NCI-H1930 (cell line): ENCODE measurements at regions not wholly inside any gene's neighbourhood (a gene's known extent, or its start where the extent isn't known, plus 50 kb on each side); places are given as distances from the start of the nearest gene placed in this dataset.
"Not testable (repeated sequence)": the region's sequence is repeated elsewhere in the genome, so short reads cannot be mapped to it uniquely, and the experiment has no call there.

Experiments used
- DNase-seq, 2 experiments: peaks; one replicate each; lab custom pipeline; 2025; lab: John Stamatoyannopoulos, UW

DNA sequence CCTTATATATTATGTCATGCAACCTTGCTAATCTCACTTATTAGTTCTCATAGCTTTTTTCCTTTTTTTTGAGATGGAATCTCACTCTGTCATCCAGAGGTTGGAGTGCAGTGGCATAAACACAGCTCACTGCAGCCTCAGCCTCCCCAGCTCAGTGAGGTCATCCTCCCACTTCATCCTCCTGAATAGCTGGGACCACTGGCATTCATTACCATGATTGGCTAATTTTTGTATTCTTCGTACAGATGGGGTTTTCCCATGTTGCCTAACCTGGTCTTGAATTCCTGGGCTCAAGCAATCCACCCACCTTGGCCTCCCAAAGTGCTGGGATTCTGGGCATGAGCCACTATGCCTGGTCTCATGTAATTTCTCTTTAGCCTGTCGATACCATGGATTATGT is 89.1 kb upstream of the TRIM24 start:
- DNase-seq, result no peak

DNA sequence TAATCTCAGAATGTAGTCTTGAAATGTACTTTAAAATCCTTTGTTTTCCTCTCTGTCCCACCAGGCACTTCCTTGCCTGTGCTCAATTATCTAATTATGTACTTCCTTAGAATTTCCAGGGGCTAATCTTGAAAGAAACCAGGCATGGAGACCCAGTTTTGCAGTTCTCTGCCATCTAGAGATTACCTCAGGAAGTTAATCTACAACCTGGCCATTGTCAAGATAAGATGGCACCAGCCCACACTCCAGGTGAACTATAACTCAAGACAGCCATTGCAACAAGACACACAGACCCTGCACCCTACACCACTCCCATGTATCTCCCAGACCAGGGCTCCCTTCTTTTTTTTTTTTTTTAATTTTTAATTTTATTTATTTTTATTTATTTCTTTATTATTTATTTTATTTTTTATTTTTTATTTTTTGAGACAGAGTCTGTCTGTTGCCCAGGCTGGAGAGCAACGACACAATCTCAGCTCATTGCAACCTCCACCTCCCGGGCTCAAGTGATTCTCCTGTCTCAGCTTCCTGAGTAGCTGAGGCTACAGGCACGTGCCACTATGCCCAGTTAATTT is 85.9 kb upstream of the TRIM24 start:
- no peak for DNase-seq

DNA sequence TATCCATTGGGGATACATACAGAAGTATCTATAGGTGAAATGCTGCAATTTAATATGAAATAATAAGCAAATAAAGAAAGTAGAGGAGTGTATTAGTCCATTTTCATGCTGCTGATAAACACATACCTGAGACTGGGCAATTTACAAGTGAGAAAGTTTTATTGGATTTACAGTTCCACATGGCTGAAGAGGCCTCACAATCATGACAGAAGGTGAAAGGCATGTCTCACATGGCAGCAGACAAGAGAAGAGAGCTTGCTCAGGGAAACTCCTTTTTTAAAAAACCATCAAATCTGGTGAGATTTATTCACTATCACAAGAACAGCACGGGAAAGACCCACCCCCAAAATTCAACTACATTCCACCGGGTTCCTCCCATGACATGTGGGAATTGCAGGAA is 82.8 kb upstream of the TRIM24 start:
- no peak for DNase-seq

DNA sequence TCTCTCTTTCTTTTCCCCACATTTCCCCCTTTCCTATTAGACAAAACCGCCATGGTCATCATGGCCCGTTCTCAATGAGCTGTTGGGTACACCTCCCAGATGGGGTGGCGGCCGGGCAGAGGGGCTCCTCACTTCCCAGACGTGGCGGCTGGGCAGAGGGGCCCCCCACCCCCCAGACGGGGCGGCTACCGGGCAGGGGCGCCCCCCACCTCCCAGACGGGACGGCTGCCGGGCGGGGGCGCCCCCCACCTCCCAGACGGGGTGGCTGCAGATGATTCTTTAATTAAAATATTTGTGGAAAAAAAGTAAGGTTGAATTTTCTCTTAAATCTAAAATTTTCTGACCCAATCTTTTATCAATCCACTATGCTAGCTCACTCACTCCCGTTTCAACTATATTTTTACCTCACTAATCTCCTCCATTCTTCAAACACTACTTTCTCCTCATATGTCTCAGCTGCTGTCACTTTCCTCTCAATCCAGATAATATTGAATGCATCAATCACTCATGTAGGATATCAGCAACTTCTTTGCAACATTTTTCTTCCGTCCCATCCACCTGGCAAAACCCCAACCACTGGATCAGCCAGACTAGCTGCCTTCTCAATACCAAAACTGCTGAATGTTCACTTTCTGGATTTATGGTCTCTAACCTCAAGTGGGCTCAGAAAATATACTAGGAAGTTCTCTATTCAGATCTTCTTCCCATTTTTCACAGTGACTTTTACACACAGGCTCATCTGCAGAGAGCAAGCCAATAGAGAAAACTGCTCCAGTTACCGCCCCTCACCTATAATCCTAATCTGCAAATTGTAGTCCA is 81.1 kb upstream of the TRIM24 start:
- no peak for DNase-seq

DNA sequence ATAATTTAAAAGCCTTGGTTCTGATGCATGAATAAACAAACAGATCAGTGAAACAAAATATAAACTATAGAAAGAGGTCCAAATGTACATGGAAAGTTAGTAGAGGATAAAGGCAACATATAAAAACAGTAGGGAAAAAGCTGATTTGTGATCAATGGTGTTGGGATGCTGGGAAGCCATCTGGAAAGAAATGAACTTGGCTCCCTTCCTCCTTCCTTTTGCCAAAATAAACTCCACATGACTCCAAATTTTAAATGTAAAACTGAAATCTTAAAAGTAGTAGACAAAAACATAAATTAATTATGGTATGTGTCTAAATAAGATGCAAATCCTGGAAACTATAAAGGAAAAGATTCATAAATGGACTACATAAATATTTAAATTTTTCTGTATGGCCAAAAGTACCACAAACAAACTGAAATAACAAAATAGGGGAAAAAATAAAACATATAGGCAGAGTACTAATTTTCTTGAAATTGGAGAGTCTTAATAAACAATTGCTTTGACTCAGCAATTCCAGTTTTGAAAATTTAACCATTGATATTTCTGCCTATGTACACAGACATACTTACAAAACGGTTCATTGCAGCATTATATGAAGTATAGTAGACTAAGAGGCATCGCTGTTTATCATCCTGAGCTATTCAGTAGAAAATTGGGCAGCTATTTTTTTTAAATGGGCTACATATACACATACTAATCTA is 77.0 kb upstream of the TRIM24 start:
- DNase-seq, result no peak

DNA sequence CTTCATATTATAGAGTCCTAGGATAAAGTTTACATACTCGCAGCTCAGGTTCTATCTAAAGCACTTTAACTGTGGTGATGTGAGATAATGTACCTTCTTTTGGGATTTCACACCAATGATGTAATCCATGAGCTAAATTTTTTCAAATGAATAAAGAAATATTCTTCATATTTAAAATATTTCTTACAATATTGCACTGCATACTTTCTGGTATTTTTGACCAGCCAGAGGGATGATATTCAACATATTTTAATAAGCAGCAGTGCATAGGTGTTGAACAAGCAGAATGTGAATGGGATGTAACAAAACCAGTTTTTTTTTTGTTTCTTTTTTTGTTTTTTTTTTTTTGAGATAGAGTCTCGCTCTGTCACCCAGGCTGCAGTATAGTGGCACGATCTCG is 73.2 kb upstream of the TRIM24 start:
- DNase-seq, result no peak

DNA sequence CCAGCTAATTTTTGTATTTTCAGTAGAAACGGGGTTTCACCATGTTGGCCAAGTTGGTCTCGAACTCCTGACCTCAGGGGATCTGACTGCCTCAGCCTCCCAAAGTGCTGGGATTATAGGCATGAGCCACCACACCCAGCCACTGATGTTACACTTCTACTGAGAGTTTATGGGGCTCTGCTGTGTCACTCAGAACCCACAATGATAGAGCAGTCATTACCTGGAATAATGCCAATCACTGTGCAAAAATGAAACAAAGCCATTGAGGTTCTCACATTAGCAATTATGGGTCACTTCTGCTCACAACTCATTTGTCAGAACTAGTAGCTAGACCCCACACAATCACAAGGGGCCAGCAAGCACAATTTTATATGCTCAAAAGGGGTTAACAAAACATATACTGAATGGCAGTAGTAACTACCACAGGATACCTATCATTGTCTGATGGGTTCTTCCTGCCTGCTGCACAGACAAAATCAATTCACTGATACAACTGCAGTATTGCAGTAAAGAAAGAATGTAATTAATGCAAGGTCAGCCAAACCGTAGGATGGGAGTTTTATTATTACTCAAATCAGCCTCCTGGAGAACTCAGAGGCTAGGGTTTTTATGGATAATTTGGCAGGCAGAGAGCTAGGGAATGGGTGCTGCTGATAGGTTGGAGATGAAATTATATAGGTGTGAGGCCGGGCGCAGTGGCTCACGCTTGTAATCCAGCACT is 72.1 kb upstream of the TRIM24 start:
- no peak for DNase-seq

DNA sequence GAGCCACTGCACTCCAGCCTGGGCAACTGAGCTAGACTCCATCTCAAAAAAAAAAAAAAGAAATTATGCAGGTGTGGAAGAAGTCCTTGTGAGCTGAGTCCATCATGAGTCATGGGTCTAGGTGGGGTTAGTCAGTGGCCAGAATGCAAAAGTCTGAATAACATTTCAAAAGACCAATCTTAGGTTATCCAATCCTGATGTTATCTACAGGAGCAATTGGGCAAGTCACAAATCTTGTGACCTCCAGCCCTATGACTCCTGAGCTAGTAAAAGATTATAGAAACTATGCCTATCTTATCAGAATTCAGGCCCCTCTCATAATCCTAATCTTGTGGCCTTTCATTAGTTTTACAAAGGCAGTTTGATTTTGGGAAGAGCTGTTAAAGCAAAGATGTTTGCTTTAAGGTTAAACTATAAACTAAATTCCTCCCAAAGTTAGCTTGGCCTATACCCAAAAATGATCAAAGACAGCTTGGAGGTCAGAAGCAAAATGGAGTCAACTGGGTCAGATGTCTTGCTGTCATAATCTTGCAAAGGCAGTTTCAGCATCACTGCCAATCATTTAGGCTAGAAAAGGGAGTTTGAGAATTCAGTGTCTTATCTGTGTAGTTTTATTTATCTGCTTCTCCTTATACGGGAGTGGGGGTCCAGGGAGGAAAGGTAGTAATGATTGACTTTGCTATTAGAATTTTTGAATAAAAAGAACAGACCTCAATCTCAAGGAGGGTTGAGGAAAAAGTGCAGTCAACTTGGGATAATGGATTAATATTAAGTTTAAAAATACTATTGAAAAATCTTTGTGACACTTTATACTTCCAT is 71.2 kb upstream of the TRIM24 start:
- no peak for DNase-seq

DNA sequence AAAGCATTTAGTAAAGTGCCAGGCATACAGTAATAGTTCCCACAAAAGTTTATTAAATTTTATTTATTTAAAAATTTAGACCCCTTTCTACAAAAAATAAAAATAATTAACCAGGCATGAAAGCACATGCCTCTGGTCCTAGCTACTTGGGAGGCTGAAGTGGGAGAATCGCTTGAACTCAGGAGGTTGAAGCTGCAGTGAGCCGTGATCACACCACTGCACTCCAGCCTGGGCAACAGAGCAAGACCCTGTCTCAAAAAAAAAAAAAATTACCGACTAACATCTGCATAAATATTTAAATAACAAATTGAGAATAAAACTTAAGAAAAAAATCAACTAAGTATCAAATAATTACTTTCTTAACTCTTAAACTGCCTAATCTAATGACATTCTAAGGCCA is 64.3 kb upstream of the TRIM24 start:
- no peak for DNase-seq

DNA sequence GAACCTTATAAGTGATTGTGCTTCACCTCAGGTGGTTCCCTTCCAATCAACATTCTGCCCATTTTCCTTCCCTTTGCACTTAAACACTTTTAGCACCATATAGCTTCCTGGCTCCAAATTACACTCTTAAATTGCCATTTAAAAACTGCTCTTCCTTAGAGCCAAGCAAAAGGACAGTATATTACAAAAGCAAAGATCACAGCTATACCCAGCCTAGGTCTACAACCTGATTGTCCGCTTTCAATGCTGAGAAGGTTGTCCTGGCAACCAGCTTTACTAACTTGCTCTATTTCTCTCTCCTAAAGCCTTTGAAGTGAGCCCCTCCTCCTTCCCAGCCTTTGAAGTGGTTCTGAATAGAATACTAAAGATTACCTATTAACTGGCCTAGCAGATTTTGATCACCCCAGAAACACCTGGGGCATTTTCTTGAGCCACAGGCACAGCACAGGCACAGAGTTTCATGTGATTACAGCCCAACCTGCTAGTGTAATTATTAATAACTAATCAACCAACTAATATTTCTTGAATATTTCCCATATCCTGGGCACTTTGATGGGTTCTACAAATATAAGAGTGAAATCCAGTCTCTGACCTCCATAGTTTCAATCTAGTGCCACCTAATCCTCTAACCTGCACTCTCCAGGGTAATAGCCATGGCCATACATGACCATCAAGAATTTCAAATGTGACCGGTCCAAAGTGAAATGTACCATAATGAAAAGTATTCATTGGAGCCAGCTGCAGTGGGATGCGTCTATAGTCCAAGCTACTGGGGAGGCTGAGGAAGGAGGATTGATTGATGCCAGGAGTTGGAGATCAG is 63.6 kb upstream of the TRIM24 start:
- peak in 1 of 2 experiments; percentile 3 for DNase-seq

DNA sequence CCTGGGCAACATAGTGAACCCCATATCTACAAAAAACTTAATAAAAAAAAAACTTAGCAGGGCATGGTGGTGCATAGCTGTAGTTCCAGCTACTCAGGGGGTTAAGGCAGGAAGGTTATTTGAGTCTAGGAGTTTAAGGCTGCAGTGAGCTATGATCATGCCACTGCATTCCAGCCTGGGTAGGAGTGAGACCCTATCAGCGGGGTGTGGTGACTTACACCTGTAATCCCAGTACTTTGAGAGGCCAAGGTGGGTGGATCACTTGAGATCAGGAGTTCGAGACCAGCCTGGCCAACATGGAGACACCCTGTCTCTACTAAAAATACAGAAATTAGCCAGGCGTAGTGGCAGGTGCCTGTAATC is 63.0 kb upstream of the TRIM24 start:
- not testable (repeated sequence) for DNase-seq

DNA sequence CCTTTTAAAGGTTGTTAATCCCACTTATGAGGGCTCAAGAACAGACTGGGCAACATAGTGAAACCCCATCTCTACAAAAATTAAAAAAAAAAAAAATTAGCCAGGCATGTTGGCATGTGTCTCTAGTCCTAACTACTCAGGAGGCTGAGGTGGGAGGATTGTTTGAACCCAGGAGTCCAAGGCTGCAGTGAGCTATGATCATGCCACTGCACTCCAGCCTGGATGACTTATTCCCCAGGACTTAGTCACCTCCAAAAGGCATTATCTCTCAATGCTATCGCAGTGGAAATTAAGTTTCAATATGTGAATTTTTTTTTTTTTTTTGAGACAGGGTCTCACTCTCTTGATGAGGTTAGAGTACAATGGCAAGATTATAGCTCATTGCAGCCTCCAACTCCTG is 61.2 kb upstream of the TRIM24 start:
- DNase-seq, result no peak

DNA sequence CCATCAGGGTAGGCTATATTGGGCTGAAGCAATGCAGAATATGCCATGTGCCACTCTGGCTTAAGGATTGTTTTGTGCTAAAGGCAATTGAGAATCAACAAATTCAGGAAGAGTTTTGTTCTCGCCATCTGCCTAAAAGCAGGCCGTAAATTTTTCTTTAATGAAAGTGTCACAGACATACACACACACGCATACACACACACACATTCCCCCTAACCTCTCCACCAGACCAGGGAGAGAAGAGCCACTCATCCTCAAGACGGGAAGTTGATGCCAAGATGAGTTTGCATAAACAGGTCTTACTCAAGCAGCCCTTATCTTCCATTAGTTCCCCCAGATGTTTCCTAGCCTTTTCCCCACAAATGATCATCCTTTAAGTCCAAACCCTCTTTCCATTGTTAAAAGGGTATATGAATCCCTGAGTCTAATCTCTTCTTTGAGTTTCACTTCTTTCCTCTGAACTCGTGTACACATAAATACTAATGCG is 59.6 kb upstream of the TRIM24 start:
- no peak for DNase-seq

DNA sequence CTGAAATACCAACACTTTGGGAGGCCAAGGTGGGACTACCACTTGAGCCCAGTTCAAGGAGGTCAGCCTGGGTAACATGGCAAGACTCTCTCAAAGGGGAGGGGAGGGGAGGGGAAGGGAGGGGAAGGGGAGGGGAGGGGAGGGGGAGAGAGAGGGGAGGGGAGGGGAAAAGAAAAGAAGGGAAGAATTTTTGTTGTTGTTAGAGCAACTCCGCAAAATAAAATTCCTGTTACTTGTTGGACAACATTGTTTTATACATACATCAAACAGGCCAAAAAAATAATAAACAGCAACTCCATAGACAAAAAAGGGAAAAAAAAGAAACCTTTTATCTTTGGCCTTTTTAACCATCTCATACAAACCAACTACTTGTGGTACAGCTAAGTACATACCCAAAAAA is 57.3 kb upstream of the TRIM24 start:
- DNase-seq, result no peak

DNA sequence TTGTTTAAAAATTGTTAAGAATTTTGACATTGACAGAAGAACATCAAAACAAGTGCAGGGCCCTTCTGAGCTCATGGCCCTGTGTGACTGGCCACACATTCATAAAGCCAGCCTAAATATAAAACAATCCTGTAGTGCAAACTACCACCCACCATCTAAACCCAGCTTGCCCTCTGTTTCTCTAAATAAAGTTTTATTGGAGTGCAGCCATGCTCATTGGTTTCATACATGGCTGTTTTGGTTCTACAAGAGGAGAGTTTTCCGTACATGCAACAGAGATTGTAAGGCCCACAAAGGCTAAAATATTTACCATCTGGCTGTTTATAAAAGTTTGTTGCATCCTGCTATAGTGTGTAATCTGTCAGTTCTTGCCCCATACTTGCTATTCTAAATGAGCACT is 54.6 kb upstream of the TRIM24 start:
- DNase-seq, result no peak

DNA sequence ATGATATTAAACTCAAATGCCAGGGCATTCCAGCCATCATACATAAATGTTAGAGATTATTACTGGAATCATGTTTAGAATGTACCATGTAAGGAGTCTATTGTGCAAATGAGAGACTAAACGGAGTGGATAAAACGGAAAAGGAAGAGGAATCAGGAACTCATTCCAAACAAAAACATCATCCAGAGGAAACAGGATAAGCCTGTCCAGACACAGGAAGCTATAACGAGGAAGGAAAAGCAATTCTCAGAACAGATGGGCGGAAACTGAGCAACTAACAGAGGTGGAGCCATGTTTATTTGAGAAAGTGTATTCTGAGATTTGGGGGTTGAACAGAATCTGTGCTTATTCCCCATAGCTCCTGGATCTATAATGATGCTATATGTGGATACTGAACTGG is 52.3 kb upstream of the TRIM24 start:
- DNase-seq, result no peak
